D721Med (cell line): ENCODE measurements at regions not wholly inside any gene's neighbourhood (a gene's known extent, or its start where the extent isn't known, plus 50 kb on each side); places are given as distances from the start of the nearest gene placed in this dataset.
"Not testable (repeated sequence)": the region's sequence is repeated elsewhere in the genome, so short reads cannot be mapped to it uniquely, and the experiment has no call there.

Source experiments
- DNase-seq: peaks from one replicate; pipeline ENCODE4 v3.0.0; 2011; ENCODE audit warnings: low spot score; ENCODE audit not compliant: insufficient read length
- FAIRE-seq: peaks from 2 replicates; lab custom pipeline; 2011; peaks lifted over from hg19 to GRCh38; lab: Jason Lieb, UNC
- CTCF ChIP-seq: IDR thresholded peaks from 2 replicates; pipeline ENCODE4 v1.5.1; 2012; ENCODE audit warnings: mild to moderate bottlenecking, control low read depth; ENCODE audit not compliant: insufficient read depth; ENCODE audit errors: missing control alignments

- DNase-seq (no peak), FAIRE-seq (no peak)
- TF ChIP-seq CTCF: no peak
These were observed 271.4 kb upstream of the GRM3 start for GRCh38 chr7:86372262-86372661.

GRCh38 chr7:86366946-86367345 is 276.8 kb upstream of the GRM3 start:
- FAIRE-seq (no peak), DNase-seq (no peak)
- no peak for TF ChIP-seq CTCF

GRCh38 chr7:86340407-86340806 is 303.3 kb upstream of the GRM3 start:
- not testable (repeated sequence) for FAIRE-seq, DNase-seq

GRCh38 chr7:86339051-86339450 is 304.7 kb upstream of the GRM3 start:
- TF ChIP-seq CTCF: no peak
- no peak for DNase-seq
- FAIRE-seq: no peak

- no peak for DNase-seq
- TF ChIP-seq CTCF: no peak
- FAIRE-seq: no peak
These were observed 314.8 kb upstream of the GRM3 start for GRCh38 chr7:86328801-86329433.

GRCh38 chr7:86326847-86327246 is 316.9 kb upstream of the GRM3 start:
- no peak for TF ChIP-seq CTCF
- FAIRE-seq: no peak
- DNase-seq: no peak

- TF ChIP-seq CTCF: no peak
- DNase-seq: no peak
- no peak for FAIRE-seq
These were observed 322.8 kb upstream of the GRM3 start for GRCh38 chr7:86320889-86321288.

GRCh38 chr7:86320341-86320740 is 323.4 kb upstream of the GRM3 start:
- DNase-seq (no peak), FAIRE-seq (no peak)
- TF ChIP-seq CTCF: no peak
